ENCODE measurements at regions not wholly inside any gene's neighbourhood (a gene's known extent, or its start where the extent isn't known, plus 50 kb on each side); places are given as distances from the start of the nearest gene placed in this dataset.
A peak's percentile ranks its signal among the peaks of the same experiment; 100 is the strongest.

- peaks cover 4% of the 10 kb centered on the region for H3K36me3 Mint-ChIP-seq (ENCODE audit: low read depth)
- H3K27ac Mint-ChIP-seq, result no peak overlapping the region
- no peak for TF ChIP-seq CTCF (IDR thresholded peaks at IDR 0.05)
- no peaks in the 10 kb centered on the region for H3K27me3 Mint-ChIP-seq (ENCODE audit: low read depth, poor library complexity)
- peaks cover 32% of the 10 kb centered on the region for H3K9me3 Mint-ChIP-seq
- peaks cover 31% of the 10 kb centered on the region for H3K4me1 Mint-ChIP-seq
- no peak for DNase-seq
- no peak overlapping the region for H3K4me3 Mint-ChIP-seq
Observed at GRCh38 chr5:74934949-74935751, 69.0 kb upstream of the FAM169A start.

- H3K4me3 Mint-ChIP-seq, result no peak overlapping the region
- TF ChIP-seq CTCF (IDR thresholded peaks at IDR 0.05), result no peak
- H3K4me1 Mint-ChIP-seq, result peaks cover 13% of the 10 kb centered on the region
- H3K36me3 Mint-ChIP-seq (ENCODE audit: low read depth), result no peaks in the 10 kb centered on the region
- no peaks in the 10 kb centered on the region for H3K9me3 Mint-ChIP-seq
- no peak for DNase-seq
- H3K27me3 Mint-ChIP-seq (ENCODE audit: low read depth, poor library complexity), result peaks cover 5% of the 10 kb centered on the region
- no peak overlapping the region for H3K27ac Mint-ChIP-seq
Observed at GRCh38 chr5:74927336-74927735, 61.1 kb upstream of the FAM169A start.

GRCh38 chr5:74919487-74919886, 53.3 kb upstream of the FAM169A start:
- H3K27ac Mint-ChIP-seq, result no peak overlapping the region
- peaks cover 3% of the 10 kb centered on the region for H3K27me3 Mint-ChIP-seq (ENCODE audit: low read depth, poor library complexity)
- H3K4me3 Mint-ChIP-seq, result no peak overlapping the region
- DNase-seq, result peak; percentile 18
- no peaks in the 10 kb centered on the region for H3K36me3 Mint-ChIP-seq (ENCODE audit: low read depth)
- H3K4me1 Mint-ChIP-seq, result peaks cover 9% of the 10 kb centered on the region
- peak; percentile 48 for TF ChIP-seq CTCF (IDR thresholded peaks at IDR 0.05)
- H3K9me3 Mint-ChIP-seq, result peaks cover 15% of the 10 kb centered on the region

- peaks cover 4% of the 10 kb centered on the region for H3K27me3 Mint-ChIP-seq (ENCODE audit: low read depth, poor library complexity)
Observed at GRCh38 chr5:74919041-74919440, 52.9 kb upstream of the FAM169A start.

GRCh38 chr5:74918232-74918669, 52.1 kb upstream of the FAM169A start:
- no peak for DNase-seq
- TF ChIP-seq CTCF (IDR thresholded peaks at IDR 0.05), result no peak
- H3K27me3 Mint-ChIP-seq (ENCODE audit: low read depth, poor library complexity), result peaks cover 7% of the 10 kb centered on the region
- H3K9me3 Mint-ChIP-seq, result peaks cover 15% of the 10 kb centered on the region
- no peak overlapping the region for H3K27ac Mint-ChIP-seq
- H3K4me1 Mint-ChIP-seq, result peaks cover 9% of the 10 kb centered on the region
- H3K36me3 Mint-ChIP-seq (ENCODE audit: low read depth), result no peaks in the 10 kb centered on the region
- no peak overlapping the region for H3K4me3 Mint-ChIP-seq

More at GRCh38 chr5:74919041-74919440, 52.9 kb upstream of the FAM169A start:
- no peak overlapping the region for H3K27ac Mint-ChIP-seq
- H3K4me3 Mint-ChIP-seq, result no peak overlapping the region
- peaks cover 15% of the 10 kb centered on the region for H3K9me3 Mint-ChIP-seq
- DNase-seq, result no peak
- no peaks in the 10 kb centered on the region for H3K36me3 Mint-ChIP-seq (ENCODE audit: low read depth)
- H3K4me1 Mint-ChIP-seq, result peaks cover 9% of the 10 kb centered on the region
- TF ChIP-seq CTCF (IDR thresholded peaks at IDR 0.05), result no peak
